MM.1S (cell line): ENCODE measurements at regions not wholly inside any gene's neighbourhood (a gene's known extent, or its start where the extent isn't known, plus 50 kb on each side); places are given as distances from the start of the nearest gene placed in this dataset.

Experiments
- CTCF ChIP-seq: fragments of 300-600 bp; sonication (generic); IDR thresholded peaks from 2 replicates; pipeline ENCODE4 v1.5.1; 2016; ENCODE audit warnings: antibody characterized with exemption, low read length, mixed read lengths
- EZH2 ChIP-seq: fragments of 300-600 bp; sonication (generic); optimal IDR thresholded peaks from 2 replicates; pipeline ENCODE3; 2017; ENCODE audit warnings: low read depth, mild to moderate bottlenecking, antibody characterized with exemption, low read length, mixed read lengths

- no peak for TF ChIP-seq CTCF
- no peak for TF ChIP-seq EZH2
Measured at GRCh38 chr11:26254378-26254777, 77.6 kb upstream of the ANO3 start.
